M059J (cell line): ENCODE measurements at regions not wholly inside any gene's neighbourhood (a gene's known extent, or its start where the extent isn't known, plus 50 kb on each side); places are given as distances from the start of the nearest gene placed in this dataset.

Source experiments
- DNase-seq: peaks from one replicate; pipeline ENCODE4 v3.0.0-alpha.2; 2012; ENCODE audit warnings: low read depth

DNA sequence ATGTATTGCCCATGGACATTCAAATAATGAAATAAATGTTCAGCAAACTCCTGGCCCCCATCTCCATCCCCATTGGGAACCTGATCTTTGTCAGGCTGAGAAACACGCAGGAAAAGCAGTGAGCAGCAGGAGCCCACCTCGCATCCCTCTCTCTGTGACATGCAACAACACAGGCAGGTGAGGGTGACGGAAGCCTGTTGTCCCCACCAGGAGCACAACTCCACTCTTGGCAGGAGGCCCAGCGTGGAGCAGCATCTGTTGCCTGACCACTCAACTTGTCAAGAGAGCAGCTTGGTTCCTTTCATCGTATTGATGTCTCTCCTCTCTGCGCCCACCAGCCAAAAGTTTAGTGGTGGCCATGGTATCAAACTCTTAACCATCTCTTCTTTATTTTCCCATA is 586.9 kb upstream of the ARID1B start:
- no peak for DNase-seq

- no peak for DNase-seq
Observed at GRCh38 chr6:156189714-156190113, 587.5 kb upstream of the ARID1B start.

- DNase-seq, result no peak
Observed at GRCh38 chr6:156189195-156189594, 588.0 kb upstream of the ARID1B start.

GRCh38 chr6:156185113-156185512 is 592.1 kb upstream of the ARID1B start:
- no peak for DNase-seq

DNA sequence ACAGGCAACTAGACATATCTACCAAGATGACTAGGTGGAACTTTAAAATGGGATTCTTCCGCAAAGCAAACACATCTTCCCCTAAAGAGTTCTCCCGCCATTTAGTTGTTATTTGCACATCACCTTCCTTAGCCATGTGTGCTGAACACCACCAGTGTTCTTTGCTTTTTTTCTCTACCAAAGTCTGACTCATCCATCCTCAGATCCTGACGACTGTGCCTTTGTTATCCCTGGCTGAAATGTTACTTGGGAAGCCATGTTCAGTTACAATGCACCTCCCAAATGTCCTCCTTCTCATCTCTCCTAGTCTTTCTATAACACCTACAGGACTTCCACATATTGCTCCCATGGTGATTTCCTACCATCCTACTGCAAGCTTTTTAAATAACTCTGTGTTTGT is 593.5 kb upstream of the ARID1B start:
- no peak for DNase-seq

GRCh38 chr6:156182356-156182755 is 594.8 kb upstream of the ARID1B start:
- no peak for DNase-seq

- DNase-seq, result no peak
Observed at GRCh38 chr6:156181506-156181905, 595.7 kb upstream of the ARID1B start.

DNA sequence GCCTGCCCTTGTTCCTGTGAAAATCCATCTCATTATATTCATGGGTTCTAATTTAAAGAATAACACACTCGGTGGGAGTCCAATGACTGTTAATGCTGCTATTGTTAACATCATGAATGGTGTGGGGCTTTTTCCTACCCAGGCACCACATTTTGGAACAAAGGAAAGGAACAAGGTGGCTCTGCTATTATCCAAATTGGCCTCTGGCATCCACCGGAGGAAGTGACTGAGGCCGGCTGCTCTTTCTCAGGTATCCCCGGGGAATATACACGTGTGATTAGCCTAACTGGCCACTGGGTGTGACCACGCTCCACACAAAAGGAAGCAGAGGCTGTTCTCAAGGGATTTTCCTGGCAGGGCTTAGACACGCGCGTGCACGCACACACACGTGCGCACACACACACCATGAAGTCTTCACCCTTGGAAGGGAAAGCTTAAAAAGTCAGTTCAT is 601.2 kb upstream of the ARID1B start:
- peak; percentile 42 for DNase-seq

DNA sequence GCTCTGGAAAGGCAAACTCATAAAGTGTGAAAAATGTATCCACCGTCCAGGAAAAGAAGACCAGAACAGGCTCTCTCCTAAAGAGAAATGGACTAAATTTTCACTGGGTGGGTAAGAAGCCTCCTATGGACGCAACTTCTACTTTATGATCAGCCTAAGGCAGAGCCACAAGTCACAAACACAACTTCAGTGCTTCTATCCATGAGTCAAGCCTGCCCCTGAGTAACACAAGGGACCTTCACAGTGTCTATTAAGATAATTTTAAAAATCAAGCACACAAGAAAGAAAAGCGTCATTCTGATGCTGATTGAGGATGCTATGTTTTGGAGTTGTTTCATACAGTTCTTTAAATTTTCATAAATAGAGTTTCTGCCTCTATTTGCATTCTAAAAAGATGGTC is 601.7 kb upstream of the ARID1B start:
- no peak for DNase-seq

GRCh38 chr6:156174031-156174890 is 602.9 kb upstream of the ARID1B start:
- peak; percentile 40 for DNase-seq

- peak; percentile 28 for DNase-seq
Observed at GRCh38 chr6:156169371-156169770, 607.8 kb upstream of the ARID1B start.

- no peak for DNase-seq
Observed at GRCh38 chr6:156167625-156168071, 609.5 kb upstream of the ARID1B start.

- DNase-seq, result peak; percentile 30
Observed at GRCh38 chr6:156167016-156167624, 610.1 kb upstream of the ARID1B start.

GRCh38 chr6:156166093-156166492 is 611.1 kb upstream of the ARID1B start:
- no peak for DNase-seq

- no peak for DNase-seq
Observed at GRCh38 chr6:156164701-156165452, 612.3 kb upstream of the ARID1B start.

DNA sequence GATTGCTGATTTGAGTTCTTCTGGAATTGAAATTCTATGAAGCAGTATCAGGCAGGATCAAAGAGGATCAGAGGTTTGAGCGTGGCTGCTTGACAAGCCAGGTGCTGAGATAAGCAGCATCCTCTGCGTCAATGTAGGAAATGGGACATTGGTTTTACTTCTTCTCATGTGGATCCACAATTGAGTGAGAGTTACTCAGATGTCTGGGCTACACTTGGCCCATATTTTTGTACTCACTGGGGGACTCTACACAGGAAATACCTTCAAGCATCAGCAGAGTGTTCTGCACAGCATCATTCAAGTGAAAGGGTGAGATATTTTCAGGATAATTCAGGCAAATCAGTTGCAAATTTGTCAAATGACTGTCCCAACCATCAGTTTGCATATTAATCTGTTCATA is 613.9 kb upstream of the ARID1B start:
- no peak for DNase-seq

DNA sequence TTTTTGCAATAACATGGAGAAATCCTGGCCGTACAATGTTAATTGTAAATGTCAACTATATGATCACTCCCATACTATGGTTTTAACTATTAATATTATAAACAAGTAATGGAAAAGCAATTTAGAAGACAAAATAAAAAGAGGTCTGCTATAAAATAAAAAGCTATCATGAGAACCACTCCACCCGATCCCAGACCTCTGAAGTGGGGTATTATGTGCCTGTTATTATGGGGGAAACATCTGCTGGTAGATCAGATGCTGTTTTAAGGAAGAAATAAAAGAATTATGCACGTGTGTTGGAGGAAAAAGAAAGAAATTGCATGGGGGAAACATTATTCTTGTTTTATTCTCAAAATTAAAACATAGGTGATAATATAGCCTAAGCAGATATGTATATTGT is 615.7 kb upstream of the ARID1B start:
- no peak for DNase-seq

- DNase-seq, result no peak
Observed at GRCh38 chr6:156160795-156161165, 616.4 kb upstream of the ARID1B start.

GRCh38 chr6:156160007-156160794 is 617.0 kb upstream of the ARID1B start:
- no peak for DNase-seq

DNA sequence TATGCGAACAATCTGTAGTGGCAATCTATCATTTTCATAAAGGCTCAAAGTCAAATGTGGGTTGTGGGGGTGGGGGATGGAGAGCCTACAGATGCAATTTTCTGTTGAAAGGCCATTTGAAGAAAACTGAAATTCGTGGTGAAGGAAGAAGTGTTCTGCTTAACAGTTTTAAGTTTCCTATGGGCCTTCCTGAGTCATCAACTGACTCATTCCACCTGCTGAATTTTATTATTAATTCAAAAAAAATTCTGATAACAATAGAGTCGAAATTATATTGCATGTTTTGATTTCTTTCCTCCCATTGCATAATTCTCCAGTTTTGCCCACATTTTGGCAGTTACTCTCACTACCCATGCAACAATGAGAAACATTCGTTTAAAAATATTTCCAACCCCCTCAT is 622.3 kb upstream of the ARID1B start:
- peak; percentile 36 for DNase-seq

- DNase-seq, result peak; percentile 15
Observed at GRCh38 chr6:156150391-156150790, 626.8 kb upstream of the ARID1B start.

GRCh38 chr6:156146891-156147290 is 630.3 kb upstream of the ARID1B start:
- DNase-seq, result no peak
